Neuronal stem cell (in vitro differentiated cells): ENCODE measurements at regions not wholly inside any gene's neighbourhood (a gene's known extent, or its start where the extent isn't known, plus 50 kb on each side); places are given as distances from the start of the nearest gene placed in this dataset.

Experiments
- DNase-seq: peaks from one replicate; pipeline ENCODE4 v3.0.0-alpha.2; 2013; ENCODE audit warnings: low spot score
- H2AFZ ChIP-seq: one replicate; pipeline ENCODE4 v1.6.1; 2013; ENCODE audit warnings: mild to moderate bottlenecking, low read length, inconsistent platforms
- H2AK5ac ChIP-seq: 2 replicates; pipeline ENCODE4 v1.6.1; 2013; ENCODE audit warnings: low read depth, mild to moderate bottlenecking, inconsistent platforms, low read length, moderate library complexity, mixed read lengths
- H2BK120ac ChIP-seq: 2 replicates; pipeline ENCODE4 v1.6.1; 2013; ENCODE audit warnings: low read depth, mild to moderate bottlenecking, inconsistent platforms, low read length, moderate library complexity, mixed read lengths
- H2BK12ac ChIP-seq: one replicate; pipeline ENCODE4 v1.6.1; 2013; ENCODE audit warnings: low read length, inconsistent platforms
- H2BK15ac ChIP-seq: 2 replicates; pipeline ENCODE4 v1.6.1; 2013; ENCODE audit warnings: mild to moderate bottlenecking, low read length, inconsistent platforms, mixed read lengths
- H2BK5ac ChIP-seq: one replicate; pipeline ENCODE4 v1.6.1; 2013; ENCODE audit warnings: inconsistent platforms, mild to moderate bottlenecking, low read length, moderate library complexity
- H3K14ac ChIP-seq: one replicate; pipeline ENCODE4 v1.6.1; 2013; ENCODE audit warnings: low read length, inconsistent platforms
- H3K18ac ChIP-seq: 2 replicates; pipeline ENCODE4 v1.6.1; 2013; ENCODE audit warnings: low read length, inconsistent platforms
- H3K23ac ChIP-seq: 2 replicates; pipeline ENCODE4 v1.6.1; 2013; ENCODE audit warnings: low read depth, mild to moderate bottlenecking, mixed read lengths, low read length, inconsistent platforms; ENCODE audit not compliant: poor library complexity
- H3K27ac ChIP-seq: replicated peaks from 3 replicates; pipeline ENCODE4 v1.5.1; 2013; ENCODE audit warnings: low read length, inconsistent platforms
- H3K27me3 ChIP-seq, 3 experiments: 2 replicates each; pipeline ENCODE4 v1.6.1; 2013; ENCODE audit warnings: low read length in 3 of 3, mild to moderate bottlenecking in 2 of 3, inconsistent platforms in 1 of 3, low read depth in 1 of 3, mixed read lengths in 1 of 3, moderate library complexity in 1 of 3; ENCODE audit not compliant: control insufficient read depth in 3 of 3, insufficient read depth in 3 of 3
- H3K36me3 ChIP-seq, 2 donors: replicated peaks in 1 of 2; 2 replicates each; pipeline ENCODE4 v1.6.1; 2013; ENCODE audit warnings: low read length in 2 of 2; ENCODE audit not compliant: control insufficient read depth in 2 of 2, insufficient read depth in 2 of 2
- H3K4ac ChIP-seq: 2 replicates; pipeline ENCODE4 v1.6.1; 2013; ENCODE audit warnings: inconsistent platforms, mild to moderate bottlenecking, low read length, moderate library complexity
- H3K4me1 ChIP-seq, 2 donors: 1 replicate in 1 of 2; 2 replicates in 1 of 2; pipeline ENCODE4 v1.6.1; 2013; ENCODE audit warnings: low read length in 2 of 2, low read depth in 1 of 2; ENCODE audit not compliant: control insufficient read depth in 2 of 2, insufficient read depth in 1 of 2
- H3K4me2 ChIP-seq: one replicate; pipeline ENCODE4 v1.6.1; 2013; ENCODE audit warnings: mild to moderate bottlenecking, low read length, inconsistent platforms; ENCODE audit not compliant: insufficient read depth, poor library complexity, severe bottlenecking
- H3K4me3 ChIP-seq, 2 donors: 2 replicates each; pipeline ENCODE4 v1.5.1; 2013; ENCODE audit warnings: low read length in 2 of 2, mild to moderate bottlenecking in 2 of 2, inconsistent platforms in 1 of 2, moderate library complexity in 1 of 2
- H3K79me1 ChIP-seq: one replicate; pipeline ENCODE4 v1.6.1; 2013; ENCODE audit warnings: low read depth, mild to moderate bottlenecking, inconsistent platforms, low read length, moderate library complexity
- H3K9ac ChIP-seq: one replicate; pipeline ENCODE4 v1.6.1; 2013; ENCODE audit warnings: mild to moderate bottlenecking, low read depth, low read length, inconsistent platforms; ENCODE audit not compliant: poor library complexity
- H3K9me3 ChIP-seq, 2 donors: replicated peaks in 1 of 2; 2 replicates each; pipeline versions ENCODE3 to v1.6.1; 2013; ENCODE audit warnings: low read length in 2 of 2, mild to moderate bottlenecking in 2 of 2, inconsistent platforms in 1 of 2, low read depth in 1 of 2, mixed read lengths in 1 of 2, moderate library complexity in 1 of 2; ENCODE audit not compliant: control insufficient read depth in 2 of 2, insufficient read depth in 1 of 2
- H4K8ac ChIP-seq: one replicate; pipeline ENCODE4 v1.6.1; 2013; ENCODE audit warnings: low read depth, mild to moderate bottlenecking, inconsistent platforms, low read length, moderate library complexity
- H4K91ac ChIP-seq: one replicate; pipeline ENCODE4 v1.6.1; 2013; ENCODE audit warnings: low read length, low read depth, mild to moderate bottlenecking, inconsistent platforms; ENCODE audit not compliant: poor library complexity
- WGBS, 2 donors: extraction: QIAGEN DNeasy Blood & Tissue Kit; methylation state at CpG; one replicate each; pipeline ENCODE4 v1.1.7; 2013; ENCODE audit warnings: missing lambda C conversion rate in 2 of 2, mixed read lengths in 1 of 2; ENCODE audit not compliant: insufficient read length in 2 of 2, insufficient replicate concordance in 1 of 2; ENCODE audit errors: extremely low coverage in 2 of 2; 5-methylcytosine and 5-hydroxymethylcytosine counted together

- peaks cover 0 to 3% of the 10 kb centered on the region in 2 donors for H3K9me3 ChIP-seq
- H3K4me3 ChIP-seq: no peak overlapping the region
- H2BK5ac ChIP-seq: no peak overlapping the region
- H2AK5ac ChIP-seq: no peak overlapping the region
- WGBS, 2 donors: no CpG with 5 or more reads among the region's 2 CpGs
- no peaks in the 10 kb centered on the region for H3K36me3 ChIP-seq
- H4K8ac ChIP-seq: no peak overlapping the region
- H3K14ac ChIP-seq: no peak overlapping the region
- no peaks in the 10 kb centered on the region for H3K4me1 ChIP-seq
- H3K9ac ChIP-seq: no peak overlapping the region
- H3K27me3 ChIP-seq: no peaks in the 10 kb centered on the region
- no peak overlapping the region for H4K91ac ChIP-seq
- H2BK15ac ChIP-seq: no peak overlapping the region
- H2BK120ac ChIP-seq: no peak overlapping the region
- no peak overlapping the region for H3K23ac ChIP-seq
- H3K4me2 ChIP-seq: no peak overlapping the region
- H2AFZ ChIP-seq: no peak overlapping the region
- H3K79me1 ChIP-seq: no peaks in the 10 kb centered on the region
- no peak overlapping the region for H3K18ac ChIP-seq
- DNase-seq: no peak
- no peak overlapping the region for H2BK12ac ChIP-seq
- no peak overlapping the region for H3K4ac ChIP-seq
- no peak overlapping the region for H3K27ac ChIP-seq
Observed at GRCh38 chr18:68449292-68449691, 265.6 kb downstream of the TMX3 start.

- no peak for DNase-seq
- Histone ChIP-seq H2BK12ac (no peak overlapping the region), H3K4me2 (no peak overlapping the region), H4K8ac (no peak overlapping the region), H2BK5ac (no peak overlapping the region), H3K23ac (no peak overlapping the region), H2AK5ac (no peak overlapping the region), H3K4me1 (no peaks in the 10 kb centered on the region), H3K36me3 (no peaks in the 10 kb centered on the region), H3K9me3 (peaks cover 0 to 3% of the 10 kb centered on the region in 2 donors), H2BK15ac (no peak overlapping the region), H3K4ac (no peak overlapping the region), H3K18ac (no peak overlapping the region), H3K14ac (no peak overlapping the region), H2BK120ac (no peak overlapping the region), H2AFZ (no peak overlapping the region), H4K91ac (no peak overlapping the region), H3K4me3 (no peak overlapping the region), H3K9ac (no peak overlapping the region), H3K27ac (no peak overlapping the region), H3K27me3 (no peaks in the 10 kb centered on the region), H3K79me1 (no peaks in the 10 kb centered on the region)
- no CpG with 5 or more reads among the region's 1 CpG for WGBS, 2 donors
Observed at GRCh38 chr18:68448736-68449135, 266.2 kb downstream of the TMX3 start.

GRCh38 chr18:68447286-68447685 is 267.6 kb downstream of the TMX3 start:
- H3K79me1 ChIP-seq: no peaks in the 10 kb centered on the region
- no peak overlapping the region for H2BK120ac ChIP-seq
- WGBS, 2 donors: no CpG with 5 or more reads among the region's 1 CpG
- H3K36me3 ChIP-seq: no peaks in the 10 kb centered on the region
- H3K27me3 ChIP-seq: no peaks in the 10 kb centered on the region
- no peak overlapping the region for H3K18ac ChIP-seq
- no peak overlapping the region for H3K27ac ChIP-seq
- H2BK12ac ChIP-seq: no peak overlapping the region
- peaks cover 0 to 3% of the 10 kb centered on the region in 2 donors for H3K9me3 ChIP-seq
- H3K4me1 ChIP-seq: no peaks in the 10 kb centered on the region
- H2AK5ac ChIP-seq: no peak overlapping the region
- no peak overlapping the region for H3K4me3 ChIP-seq
- H3K9ac ChIP-seq: no peak overlapping the region
- H2AFZ ChIP-seq: no peak overlapping the region
- no peak overlapping the region for H3K23ac ChIP-seq
- H2BK15ac ChIP-seq: no peak overlapping the region
- DNase-seq: no peak
- H2BK5ac ChIP-seq: no peak overlapping the region
- H3K4ac ChIP-seq: no peak overlapping the region
- H3K14ac ChIP-seq: no peak overlapping the region
- H4K8ac ChIP-seq: no peak overlapping the region
- H3K4me2 ChIP-seq: no peak overlapping the region
- H4K91ac ChIP-seq: no peak overlapping the region

GRCh38 chr18:68445668-68446426 is 269.1 kb downstream of the TMX3 start:
- no CpG with 5 or more reads among the region's 6 CpGs for WGBS, 2 donors
- Histone ChIP-seq H3K9me3 (peaks cover 0 to 3% of the 10 kb centered on the region in 2 donors), H3K18ac (no peak overlapping the region), H2BK12ac (no peak overlapping the region), H3K23ac (no peak overlapping the region), H3K4me1 (no peaks in the 10 kb centered on the region), H3K14ac (no peak overlapping the region), H2BK15ac (no peak overlapping the region), H3K4ac (no peak overlapping the region), H4K91ac (no peak overlapping the region), H4K8ac (no peak overlapping the region), H2AK5ac (no peak overlapping the region), H2BK5ac (no peak overlapping the region), H2BK120ac (no peak overlapping the region), H3K36me3 (no peaks in the 10 kb centered on the region), H3K27me3 (no peaks in the 10 kb centered on the region), H3K9ac (no peak overlapping the region), H2AFZ (no peak overlapping the region), H3K27ac (no peak overlapping the region), H3K4me3 (no peak overlapping the region), H3K4me2 (no peak overlapping the region), H3K79me1 (no peaks in the 10 kb centered on the region)
- DNase-seq: no peak
